NT2/D1 (cell line): ENCODE measurements at regions not wholly inside any gene's neighbourhood (a gene's known extent, or its start where the extent isn't known, plus 50 kb on each side); places are given as distances from the start of the nearest gene placed in this dataset.

Experiments used
- DNase-seq: peaks from one replicate; pipeline ENCODE4 v3.0.0-alpha.2; 2011; ENCODE audit warnings: low read depth, low spot score
- H3K27me3 ChIP-seq: 2 replicates; pipeline ENCODE4 v1.6.0; 2011; ENCODE audit warnings: mild to moderate bottlenecking; ENCODE audit not compliant: insufficient read length, insufficient read depth
- H3K36me3 ChIP-seq: 2 replicates; pipeline ENCODE4 v1.6.1; 2011; ENCODE audit warnings: mild to moderate bottlenecking, low read length, mixed read lengths; ENCODE audit not compliant: insufficient read depth, insufficient read length
- H3K4me1 ChIP-seq: 2 replicates; pipeline ENCODE4 v1.5.1; 2011; ENCODE audit not compliant: insufficient read depth, insufficient read length
- H3K4me3 ChIP-seq: 2 replicates; pipeline ENCODE4 v1.5.1; 2011; ENCODE audit warnings: low read depth; ENCODE audit not compliant: insufficient read length
- H3K9ac ChIP-seq: 2 replicates; pipeline ENCODE4 v1.6.0; 2011; ENCODE audit warnings: low read depth; ENCODE audit not compliant: insufficient read length
- H3K9me3 ChIP-seq: 2 replicates; pipeline ENCODE4 v1.5.1; 2011; ENCODE audit warnings: mild to moderate bottlenecking, low read length; ENCODE audit not compliant: insufficient read depth
- SUZ12 ChIP-seq: IDR thresholded peaks from 2 replicates; pipeline ENCODE4 v1.6.1; 2011; ENCODE audit not compliant: insufficient read length, insufficient read depth; ENCODE audit errors: extremely low read depth
- YY1 ChIP-seq: IDR thresholded peaks from 2 replicates; pipeline ENCODE4 v1.6.1; 2011; ENCODE audit not compliant: insufficient read length, insufficient read depth
- ZNF274 ChIP-seq: IDR thresholded peaks from 2 replicates; pipeline ENCODE4 v1.6.1; 2011; ENCODE audit warnings: mild to moderate bottlenecking, low read depth, low read length

DNA sequence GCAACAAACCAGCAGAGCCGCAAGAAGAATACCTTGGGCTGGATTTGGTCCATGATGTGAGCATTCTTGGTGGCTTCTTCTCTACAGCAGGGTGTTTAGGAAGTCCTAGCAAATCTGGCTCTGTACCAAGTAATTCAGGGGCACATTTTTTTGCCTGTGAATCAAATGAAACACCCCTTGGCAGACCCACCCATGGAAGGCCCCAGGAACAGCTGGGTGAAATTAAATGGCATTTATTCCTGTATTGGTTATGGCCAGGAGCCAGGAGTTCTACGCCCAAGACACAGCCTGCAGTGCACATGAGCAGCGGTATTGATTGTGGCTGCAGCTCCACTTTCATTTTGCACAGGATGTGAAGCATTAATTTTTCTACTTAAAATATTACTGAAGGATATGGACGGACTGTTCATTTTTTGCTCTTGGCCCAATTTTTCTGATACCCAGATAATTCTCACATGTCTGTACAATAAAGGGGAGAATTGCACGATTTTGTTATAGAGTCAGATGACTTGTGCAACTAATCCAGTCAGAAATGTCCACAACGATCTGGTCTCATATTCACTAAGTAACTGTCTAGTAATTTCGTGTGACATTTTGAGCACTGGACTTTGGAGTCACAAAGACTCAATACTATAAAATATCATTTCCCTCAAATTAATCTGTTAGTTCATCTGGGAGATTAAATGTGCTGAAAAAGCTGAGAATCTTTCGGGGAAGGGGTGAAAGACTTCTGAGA is 120.7 kb upstream of the APC start:
- no peak overlapping the region for H3K4me3 ChIP-seq
- no peaks in the 10 kb centered on the region for H3K27me3 ChIP-seq
- H3K36me3 ChIP-seq, result no peaks in the 10 kb centered on the region
- no peaks in the 10 kb centered on the region for H3K9me3 ChIP-seq
- TF ChIP-seq ZNF274 (no peak), SUZ12 (no peak), YY1 (no peak)
- DNase-seq, result no peak
- no peak overlapping the region for H3K9ac ChIP-seq
- no peaks in the 10 kb centered on the region for H3K4me1 ChIP-seq

DNA sequence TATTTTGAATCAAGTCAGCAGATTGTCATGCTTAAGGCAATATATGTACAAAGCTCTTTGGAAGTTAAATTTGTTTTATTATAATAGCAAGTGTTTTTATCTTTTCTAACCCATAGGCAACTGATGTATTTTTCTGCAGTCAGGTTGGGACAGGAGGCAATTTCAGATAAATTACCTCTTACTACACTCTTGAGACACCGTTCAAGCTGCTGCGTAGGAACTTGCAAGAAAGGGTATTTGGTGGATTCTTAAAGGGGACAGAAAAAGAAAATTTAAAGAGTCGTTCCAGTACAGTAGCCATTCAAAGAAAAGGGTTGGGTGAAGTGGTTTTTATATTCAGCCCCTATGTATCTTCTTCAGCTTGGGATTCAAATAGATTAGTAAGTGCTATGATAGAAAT is 112.4 kb upstream of the APC start:
- H3K9ac ChIP-seq, result no peak overlapping the region
- no peaks in the 10 kb centered on the region for H3K27me3 ChIP-seq
- H3K4me3 ChIP-seq, result no peak overlapping the region
- DNase-seq, result no peak
- TF ChIP-seq ZNF274 (no peak), YY1 (no peak), SUZ12 (no peak)
- no peaks in the 10 kb centered on the region for H3K36me3 ChIP-seq
- H3K9me3 ChIP-seq, result no peaks in the 10 kb centered on the region
- no peaks in the 10 kb centered on the region for H3K4me1 ChIP-seq

DNA sequence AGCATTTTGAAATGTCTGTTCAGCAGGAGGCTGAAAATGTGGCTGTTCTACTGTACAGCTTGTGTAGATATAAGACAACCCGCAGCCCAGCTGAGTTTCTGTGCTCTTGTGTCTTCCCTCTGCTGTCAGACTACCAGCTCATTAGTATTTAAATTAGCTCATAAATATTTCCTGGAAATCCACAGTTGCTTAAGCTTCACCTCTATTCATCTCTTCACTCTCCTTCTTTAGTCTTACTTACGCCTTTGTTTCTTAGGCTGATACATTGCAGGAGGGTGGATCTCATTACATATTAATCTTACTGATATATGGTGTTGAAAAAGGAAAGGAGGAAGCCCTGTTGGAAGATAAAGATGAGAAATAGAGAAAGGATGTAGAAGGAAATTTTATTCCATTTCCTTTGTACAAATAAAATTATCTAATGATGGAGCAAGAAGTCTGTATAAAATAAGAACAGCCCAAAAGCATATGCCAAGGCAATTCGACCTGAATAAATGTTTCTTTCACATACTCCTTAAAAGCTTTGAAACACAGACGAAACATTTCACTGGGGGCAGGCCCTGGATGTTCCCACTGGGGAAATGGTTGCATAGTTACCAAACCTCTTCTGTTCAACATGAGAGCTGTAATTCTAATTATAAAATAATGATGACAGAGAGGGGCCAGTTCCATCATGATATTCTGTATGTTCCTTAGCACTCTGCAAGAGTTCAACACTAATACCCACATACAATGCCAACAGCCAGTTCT is 111.8 kb upstream of the APC start:
- Histone ChIP-seq H3K4me1 (no peaks in the 10 kb centered on the region), H3K36me3 (no peaks in the 10 kb centered on the region), H3K9ac (no peak overlapping the region), H3K27me3 (no peaks in the 10 kb centered on the region), H3K4me3 (no peak overlapping the region), H3K9me3 (no peaks in the 10 kb centered on the region)
- no peak for TF ChIP-seq SUZ12
- no peak for TF ChIP-seq YY1
- no peak for TF ChIP-seq ZNF274
- DNase-seq, result no peak

DNA sequence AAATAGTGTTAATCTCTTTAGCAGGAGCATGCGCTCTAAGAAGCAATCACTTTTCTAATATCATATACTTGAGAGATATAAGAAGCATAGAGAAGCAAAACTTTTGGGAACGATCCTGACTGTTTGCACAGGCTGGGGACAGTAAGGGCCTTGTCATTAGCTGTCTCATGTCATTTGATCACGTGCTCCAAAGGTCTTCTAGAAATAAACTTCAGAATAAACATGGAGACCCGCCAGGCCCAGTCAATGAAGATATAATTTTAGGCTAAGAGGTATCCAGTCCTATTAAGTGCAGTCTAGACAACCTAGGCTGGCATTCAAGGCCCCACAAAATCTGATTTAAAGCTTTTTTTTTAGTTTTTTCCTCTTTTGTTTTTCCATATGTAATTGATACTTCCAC is 111.0 kb upstream of the APC start:
- DNase-seq, result no peak
- Histone ChIP-seq H3K9ac (no peak overlapping the region), H3K4me1 (no peaks in the 10 kb centered on the region), H3K4me3 (no peak overlapping the region), H3K27me3 (no peaks in the 10 kb centered on the region), H3K36me3 (no peaks in the 10 kb centered on the region), H3K9me3 (no peaks in the 10 kb centered on the region)
- TF ChIP-seq SUZ12, result no peak
- TF ChIP-seq YY1, result no peak
- TF ChIP-seq ZNF274, result no peak

DNA sequence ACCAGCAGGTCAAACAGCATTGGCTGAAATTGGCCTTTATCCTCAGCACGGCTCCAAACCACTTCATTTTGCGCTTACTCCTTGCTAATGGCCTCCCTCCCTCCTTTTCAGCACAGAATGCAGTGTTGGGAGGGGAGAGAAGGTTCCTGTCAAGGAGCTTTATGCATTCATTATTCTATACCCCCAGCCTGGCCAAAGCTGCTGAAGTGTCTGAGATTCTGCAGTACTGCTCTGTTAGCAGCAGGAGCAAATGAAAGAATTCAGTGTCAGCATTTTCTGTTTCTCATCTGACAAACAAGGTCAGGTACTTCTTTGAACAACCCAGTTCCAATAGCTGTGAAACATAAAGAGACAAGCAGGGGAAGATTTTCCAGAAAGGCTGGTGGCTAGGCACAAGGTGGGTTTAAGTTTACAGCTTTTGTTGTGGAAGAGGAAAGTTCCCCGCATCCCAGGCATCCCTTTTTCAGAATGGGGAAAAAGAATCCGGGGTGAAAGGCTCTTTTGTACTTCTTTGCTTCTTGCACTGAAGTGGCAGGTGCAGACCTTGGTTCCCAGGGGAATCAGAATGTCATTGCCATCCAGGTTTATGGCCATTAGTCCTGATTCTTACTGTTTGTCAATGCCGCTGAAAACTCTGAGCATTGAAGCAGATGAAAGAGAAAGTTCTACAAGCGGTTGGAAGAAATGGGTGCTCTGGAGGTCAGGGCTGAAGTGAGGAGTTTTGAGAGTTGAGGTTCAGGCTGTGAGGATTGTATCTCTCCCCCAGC is 109.3 kb upstream of the APC start:
- H3K4me1 ChIP-seq, result no peaks in the 10 kb centered on the region
- no peak overlapping the region for H3K4me3 ChIP-seq
- no peak for DNase-seq
- TF ChIP-seq ZNF274 (no peak), SUZ12 (no peak), YY1 (no peak)
- no peak overlapping the region for H3K9ac ChIP-seq
- no peaks in the 10 kb centered on the region for H3K27me3 ChIP-seq
- H3K9me3 ChIP-seq, result peaks cover 5% of the 10 kb centered on the region; the same call in 1 of the 2 replicates
- H3K36me3 ChIP-seq, result no peaks in the 10 kb centered on the region

DNA sequence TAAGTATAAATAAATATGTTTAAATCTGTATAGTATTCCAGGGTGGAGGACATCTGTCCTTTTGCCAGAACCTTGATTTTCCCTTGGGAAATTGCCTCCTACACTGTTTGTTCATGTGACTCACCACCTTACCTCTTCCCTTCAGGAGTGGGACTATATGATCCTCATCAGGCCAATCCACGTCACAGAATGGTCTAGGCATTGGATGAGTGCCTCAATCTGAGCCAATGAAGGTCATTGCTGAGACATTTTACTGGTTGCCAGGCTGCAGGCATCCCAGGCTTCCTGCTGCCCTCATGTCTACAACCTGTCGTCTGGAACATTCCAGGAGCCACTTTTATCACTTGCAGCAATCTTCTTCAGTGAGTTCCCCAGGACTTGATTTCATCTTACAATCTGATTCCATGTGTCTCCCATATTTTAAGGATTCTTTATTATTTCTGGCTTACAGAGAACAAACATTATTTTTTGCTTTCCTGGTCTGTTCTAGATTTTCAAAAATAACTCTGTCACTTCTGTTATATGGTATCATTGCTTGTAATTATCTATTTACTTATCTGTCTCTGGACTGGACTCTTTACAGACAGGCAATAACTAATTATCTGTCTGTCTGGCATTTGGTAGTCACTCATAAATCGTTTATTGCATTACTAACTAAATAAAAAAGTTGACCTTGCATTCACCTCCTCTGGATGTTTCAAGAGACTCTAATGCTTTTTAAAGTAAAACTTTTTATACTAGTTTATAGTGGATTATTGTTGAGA is 107.3 kb upstream of the APC start:
- H3K36me3 ChIP-seq, result no peaks in the 10 kb centered on the region
- TF ChIP-seq YY1 (no peak), SUZ12 (no peak), ZNF274 (no peak)
- H3K9ac ChIP-seq, result no peak overlapping the region
- no peaks in the 10 kb centered on the region for H3K27me3 ChIP-seq
- H3K4me1 ChIP-seq, result no peaks in the 10 kb centered on the region
- H3K4me3 ChIP-seq, result no peak overlapping the region
- peaks cover 7% of the 10 kb centered on the region; the same call in 1 of the 2 replicates for H3K9me3 ChIP-seq
- no peak for DNase-seq
